HepG2 (cell line): ENCODE measurements at regions not wholly inside any gene's neighbourhood (a gene's known extent, or its start where the extent isn't known, plus 50 kb on each side); places are given as distances from the start of the nearest gene placed in this dataset.

Source experiments
- ATAC-seq: fragments of 200-7000 bp; cut with Tn5 transposase; 3 replicates; pipeline ENCODE4 v1.9.1; 2020; ENCODE audit warnings: mild to moderate bottlenecking, moderate library complexity
- BruUV-seq: library from RNA; stranded (reverse); fragments of 400-500 nt; replicated peaks from 2 replicates; lab custom pipeline; 2021; lab: Mats Ljungman, UMichigan
- CTCF ChIA-PET: fragments of 300-600 bp; formaldehyde crosslinking; extraction: SDS; loops from one replicate; lab custom pipeline; 2021; ENCODE audit warnings: low total read pairs, inconsistent platforms, low intra/inter-chr PET ratio; lab: Yijun Ruan, JAX
- POLR2A ChIA-PET: fragments of 350-600 bp; sonication (Branson Sonifier 250); formaldehyde crosslinking; loops from one replicate; lab custom pipeline; 2020; ENCODE audit warnings: antibody characterized with exemption, inconsistent platforms; lab: Yijun Ruan, JAX
- DNase-seq: peaks from one replicate; pipeline ENCODE4 v3.0.0-alpha.2; 2015; ENCODE audit warnings: low spot score
- FAIRE-seq: peaks from 3 replicates; lab custom pipeline; 2011; peaks lifted over from hg19 to GRCh38; lab: Jason Lieb, UNC
- H2AFZ ChIP-seq: one replicate; pipeline ENCODE4 v1.6.1; 2011; ENCODE audit warnings: low read length, inconsistent platforms
- H3K27ac ChIP-seq: fragments of 300-600 bp; 3 replicates; pipeline ENCODE4 v1.8.0; 2011; ENCODE audit warnings: mixed run types, mild to moderate bottlenecking, mixed read lengths, low read length, inconsistent platforms; ENCODE audit not compliant: insufficient read depth; ENCODE audit errors: extremely low read length
- H3K27me3 ChIP-seq, 2 experiments: fragments of 200-600 bp in 1 of 2; 2 replicates in 1 of 2; 3 replicates in 1 of 2; pipeline versions ENCODE4 v1.6.0 to v1.8.0; 2011; ENCODE audit warnings: low read length in 2 of 2, mild to moderate bottlenecking in 2 of 2, moderate library complexity in 2 of 2, inconsistent platforms in 1 of 2; ENCODE audit not compliant: insufficient read depth in 2 of 2, control insufficient read depth in 1 of 2
- H3K36me3 ChIP-seq, 2 experiments: fragments of 200-600 bp in 1 of 2; replicated peaks in 1 of 2; 2 replicates in 1 of 2; 3 replicates in 1 of 2; pipeline versions ENCODE4 v1.5.1 to v1.8.0; 2011; ENCODE audit warnings: low read length in 2 of 2, inconsistent platforms in 1 of 2; ENCODE audit not compliant: insufficient read depth in 2 of 2, control insufficient read depth in 1 of 2
- H3K4me1 ChIP-seq: 2 replicates; pipeline ENCODE4 v1.5.1; 2012; ENCODE audit warnings: low read length, inconsistent platforms; ENCODE audit not compliant: insufficient read depth
- H3K4me2 ChIP-seq: 2 replicates; pipeline ENCODE4 v1.6.0; 2011; ENCODE audit warnings: low read depth, low read length, inconsistent platforms
- H3K4me3 ChIP-seq, 3 experiments: fragments of 200-600 bp in 1 of 3; sonication (generic), shearing (Covaris generic) in 1 of 3; replicated peaks in 1 of 3; 2 replicates each; pipeline ENCODE4 v1.5.1; 2011 to 2016; ENCODE audit warnings: low read length in 3 of 3, inconsistent platforms in 2 of 3, low read depth in 2 of 3, mild to moderate bottlenecking in 2 of 3, control low read depth in 1 of 3, mixed read lengths in 1 of 3; ENCODE audit not compliant: insufficient read depth in 1 of 3
- H3K79me2 ChIP-seq: one replicate; pipeline ENCODE4 v1.6.1; 2011; ENCODE audit warnings: low read length, inconsistent platforms; ENCODE audit not compliant: insufficient read depth
- H3K9ac ChIP-seq: 2 replicates; pipeline ENCODE4 v1.6.0; 2011; ENCODE audit warnings: mild to moderate bottlenecking, low read depth, low read length, inconsistent platforms; ENCODE audit not compliant: insufficient read depth
- H3K9me3 ChIP-seq: 2 replicates; pipeline ENCODE4 v1.5.1; 2012; ENCODE audit warnings: mild to moderate bottlenecking, low read length
- H4K20me1 ChIP-seq: 2 replicates; pipeline ENCODE4 v1.6.0; 2011; ENCODE audit warnings: inconsistent platforms, mild to moderate bottlenecking, low read length, moderate library complexity; ENCODE audit not compliant: insufficient read depth
- BRD4 ChIP-seq: sonication (generic); formaldehyde crosslinking; IDR thresholded peaks from 2 replicates; pipeline ENCODE4 v1.4.0; 2020; ENCODE audit warnings: missing genetic modification reagents
- CCAR2 ChIP-seq: fragments of 200-400 bp; formaldehyde crosslinking; optimal IDR thresholded peaks from 2 replicates; pipeline ENCODE3; 2018; ENCODE audit warnings: low read depth, mild to moderate bottlenecking, low read length, moderate library complexity
- CEBPB ChIP-seq: IDR thresholded peaks from 2 replicates; pipeline ENCODE4 v1.6.1; 2011; ENCODE audit warnings: low read depth, low read length, improper control_type of control experiment, borderline replicate concordance
- CEBPG ChIP-seq: IDR thresholded peaks from 2 replicates; pipeline ENCODE4 v1.6.1; 2016
- CHCHD3 ChIP-seq: sonication (generic); formaldehyde crosslinking; IDR thresholded peaks from 2 replicates; pipeline ENCODE4 v1.8.0; 2022; ENCODE audit warnings: mild to moderate bottlenecking, missing genetic modification reagents, moderate library complexity
- GATAD2A ChIP-seq: IDR thresholded peaks from 2 replicates; pipeline ENCODE4 v1.6.1; 2016
- HDAC1 ChIP-seq: sonication (generic); formaldehyde crosslinking; IDR thresholded peaks from 2 replicates; pipeline ENCODE4 v1.5.1; 2020; ENCODE audit warnings: mild to moderate bottlenecking, missing genetic modification reagents
- KDM6A ChIP-seq: IDR thresholded peaks from 2 replicates; pipeline ENCODE4 v1.6.1; 2016; ENCODE audit warnings: low read depth
- RXRB ChIP-seq: IDR thresholded peaks from 2 replicates; pipeline ENCODE4 v1.6.1; 2016; ENCODE audit warnings: borderline replicate concordance, missing genetic modification reagents, missing compliant biosample characterization
- ZNF431 ChIP-seq: sonication (generic); formaldehyde crosslinking; IDR thresholded peaks from 2 replicates; pipeline ENCODE4 v1.9.0; 2022; ENCODE audit warnings: missing genetic modification reagents, low read depth, mild to moderate bottlenecking, borderline replicate concordance
- ZNF605 ChIP-seq: sonication (generic); formaldehyde crosslinking; IDR thresholded peaks from 2 replicates; pipeline ENCODE4 v1.8.0; 2022; ENCODE audit warnings: mild to moderate bottlenecking, missing genetic modification reagents
- WGBS: methylation state at CpG from one replicate; pipeline ENCODE4 v1.1.6; 2017; ENCODE audit warnings: low lambda C conversion rate; 5-methylcytosine and 5-hydroxymethylcytosine counted together
- in situ Hi-C: cut with HindIII; loops from 2 replicates; pipeline ENCODE4 v1.10.0; 2017; ENCODE audit warnings: low pct_unique_long_range_greater_than_20kb; ENCODE audit not compliant: extremely low pct_ligation_motif_present
- intact Hi-C: fragments of 100-400 bp; cut with micrococcal nuclease; formaldehyde crosslinking; loops from one replicate; pipeline ENCODE4 v1.10.0; 2022; ENCODE audit not compliant: unreplicated experiment
- TF ChIP-seq, protein P1 (sequence below): IDR thresholded peaks from 2 replicates; pipeline ENCODE4 v1.6.1; 2016

- Histone ChIP-seq H2AFZ (no peak overlapping the region), H3K9ac (no peak overlapping the region), H3K27ac (no peak overlapping the region), H4K20me1 (no peaks in the 10 kb centered on the region), H3K27me3 (no peaks in the 10 kb centered on the region), H3K79me2 (no peaks in the 10 kb centered on the region), H3K9me3 (no peaks in the 10 kb centered on the region), H3K4me1 (peaks cover 72% of the 10 kb centered on the region), H3K36me3 (no peaks in the 10 kb centered on the region), H3K4me3 (no peak overlapping the region), H3K4me2 (no peak overlapping the region)
- intact Hi-C loops, result no loop called here
- in situ Hi-C loops, result no loop called here
- BruUV-seq, result no TSS peak
- DNase-seq (no peak), FAIRE-seq (no peak), ATAC-seq (no peak)
- TF ChIP-seq RXRB (CRISPR knock-in tag) (0 out of 2 replicates have a peak, but pooled peaks have one; percentile 19), ZNF605 (CRISPR knock-in tag) (no peak), CEBPB (peak; percentile 75), GATAD2A (CRISPR knock-in tag) (0 out of 2 replicates have a peak, but pooled peaks have one; percentile 27), CEBPG (CRISPR knock-in tag) (peak; percentile 66)
- ChIA-PET CTCF (no interaction called here), POLR2A (interaction anchor here (2.1 to 2.2 kb wide), 2 partner anchors 18 to 79 kb away, joined by 6 to 8 read pairs; partner anchors contain the start of genes MDH2 and STYXL1)
- WGBS, result 78% methylated on average over 4 of the region's 4 CpGs
These were observed 75.1 kb upstream of the SRRM3 start for GRCh38 chr7:76126632-76127031.

GRCh38 chr7:76129366-76129765, 72.3 kb upstream of the SRRM3 start:
- ChIA-PET POLR2A (interaction anchor here (0.7 to 1.6 kb wide), 5 partner anchors 20 to 83 kb away, joined by 3 to 5 read pairs (median 4); partner anchors contain the start of genes MDH2 and STYXL1), CTCF (no interaction called here)
- Histone ChIP-seq H4K20me1 (no peaks in the 10 kb centered on the region), H3K4me3 (no peak overlapping the region), H3K27ac (no peak overlapping the region), H3K79me2 (no peaks in the 10 kb centered on the region), H3K36me3 (no peaks in the 10 kb centered on the region), H3K9ac (no peak overlapping the region), H3K4me2 (no peak overlapping the region), H3K9me3 (no peaks in the 10 kb centered on the region), H2AFZ (no peak overlapping the region), H3K27me3 (no peaks in the 10 kb centered on the region), H3K4me1 (peaks cover 51% of the 10 kb centered on the region)
- DNase-seq (no peak), ATAC-seq (no peak), FAIRE-seq (no peak)
- in situ Hi-C loops (no loop called here), intact Hi-C loops (no loop called here)
- WGBS, result 94% methylated on average over 5 of the region's 5 CpGs
- no peak for TF ChIP-seq CCAR2
- TF ChIP-seq CHCHD3 (CRISPR knock-in tag), result no peak
- no peak for TF ChIP-seq BRD4 (CRISPR knock-in tag)
- TF ChIP-seq ZNF431 (CRISPR knock-in tag), result no peak
- TF ChIP-seq, protein P1, sequence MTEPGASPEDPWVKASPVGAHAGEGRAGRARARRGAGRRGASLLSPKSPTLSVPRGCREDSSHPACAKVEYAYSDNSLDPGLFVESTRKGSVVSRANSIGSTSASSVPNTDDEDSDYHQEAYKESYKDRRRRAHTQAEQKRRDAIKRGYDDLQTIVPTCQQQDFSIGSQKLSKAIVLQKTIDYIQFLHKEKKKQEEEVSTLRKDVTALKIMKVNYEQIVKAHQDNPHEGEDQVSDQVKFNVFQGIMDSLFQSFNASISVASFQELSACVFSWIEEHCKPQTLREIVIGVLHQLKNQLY (CRISPR knock-in tag), result no peak
- TF ChIP-seq HDAC1 (CRISPR knock-in tag), result no peak
- no peak for TF ChIP-seq KDM6A (CRISPR knock-in tag)
- BruUV-seq, result no TSS peak
